ENCODE measurements at regions not wholly inside any gene's neighbourhood (a gene's known extent, or its start where the extent isn't known, plus 50 kb on each side); places are given as distances from the start of the nearest gene placed in this dataset.

DNA sequence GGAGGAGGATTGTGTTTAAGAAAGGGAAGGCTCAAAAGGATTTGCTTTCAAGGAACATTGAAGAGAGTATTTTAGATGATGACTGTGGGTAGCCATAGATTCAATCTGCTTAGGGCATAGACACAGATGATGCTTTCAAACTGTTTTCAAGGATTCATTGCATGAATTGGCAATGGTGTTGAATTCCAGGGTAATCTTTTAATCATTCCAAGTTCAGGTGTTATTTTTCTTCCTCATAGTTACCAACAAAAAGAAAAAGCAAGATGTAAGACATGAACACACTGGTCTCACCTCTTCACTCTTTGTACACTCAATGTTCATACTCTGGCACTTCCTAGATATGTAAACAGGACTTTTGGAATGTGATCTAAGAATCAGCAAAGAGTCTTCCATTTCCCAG lies 167.0 kb upstream of the RHOBTB1 start:
- CTCF ChIA-PET: no interaction called here
- TF ChIP-seq, protein P1, sequence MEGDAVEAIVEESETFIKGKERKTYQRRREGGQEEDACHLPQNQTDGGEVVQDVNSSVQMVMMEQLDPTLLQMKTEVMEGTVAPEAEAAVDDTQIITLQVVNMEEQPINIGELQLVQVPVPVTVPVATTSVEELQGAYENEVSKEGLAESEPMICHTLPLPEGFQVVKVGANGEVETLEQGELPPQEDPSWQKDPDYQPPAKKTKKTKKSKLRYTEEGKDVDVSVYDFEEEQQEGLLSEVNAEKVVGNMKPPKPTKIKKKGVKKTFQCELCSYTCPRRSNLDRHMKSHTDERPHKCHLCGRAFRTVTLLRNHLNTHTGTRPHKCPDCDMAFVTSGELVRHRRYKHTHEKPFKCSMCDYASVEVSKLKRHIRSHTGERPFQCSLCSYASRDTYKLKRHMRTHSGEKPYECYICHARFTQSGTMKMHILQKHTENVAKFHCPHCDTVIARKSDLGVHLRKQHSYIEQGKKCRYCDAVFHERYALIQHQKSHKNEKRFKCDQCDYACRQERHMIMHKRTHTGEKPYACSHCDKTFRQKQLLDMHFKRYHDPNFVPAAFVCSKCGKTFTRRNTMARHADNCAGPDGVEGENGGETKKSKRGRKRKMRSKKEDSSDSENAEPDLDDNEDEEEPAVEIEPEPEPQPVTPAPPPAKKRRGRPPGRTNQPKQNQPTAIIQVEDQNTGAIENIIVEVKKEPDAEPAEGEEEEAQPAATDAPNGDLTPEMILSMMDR (IDR thresholded peaks at IDR 0.05; ENCODE audit: insufficient read depth, low read length, missing control alignments): no peak
- DNase-seq (ENCODE audit: low read depth, low spot score): no peak
- POLR2A ChIA-PET: no interaction called here
- no peak overlapping the region for H3K4me3 ChIP-seq (ENCODE audit: low read depth, low read length)

DNA sequence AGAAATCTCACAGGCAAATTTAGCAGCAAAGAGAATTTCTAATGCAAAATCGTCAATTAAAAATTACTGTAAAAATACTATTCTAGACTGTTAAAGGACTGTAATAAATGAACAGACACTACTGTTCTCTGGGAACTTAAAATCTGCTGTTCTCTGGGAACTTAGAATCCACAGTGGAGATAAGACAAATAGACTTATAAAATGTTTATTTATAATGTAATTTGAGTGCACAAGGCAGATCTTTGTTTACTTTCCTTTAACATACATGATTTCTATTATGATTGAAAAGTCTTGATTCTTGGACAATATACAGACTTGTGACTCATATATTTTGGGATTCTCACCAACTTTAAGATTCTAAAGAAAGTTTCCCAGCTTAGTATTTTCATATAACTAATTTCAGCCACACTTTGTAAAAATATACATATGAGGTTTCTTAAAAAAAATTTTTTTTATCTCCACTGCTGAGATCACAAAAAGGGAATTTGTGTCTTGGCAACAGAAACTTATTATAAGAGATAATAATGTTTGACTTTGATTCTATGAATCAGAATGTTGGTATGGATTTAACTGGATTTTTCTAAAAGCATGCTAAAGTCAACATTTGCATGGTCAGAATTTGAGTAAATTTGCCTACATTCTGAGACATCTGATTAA lies 166.3 kb upstream of the RHOBTB1 start:
- peak; percentile 67 for DNase-seq (ENCODE audit: low read depth, low spot score)
- TF ChIP-seq, protein P1 (IDR thresholded peaks at IDR 0.05; ENCODE audit: insufficient read depth, low read length, missing control alignments): no peak

DNA sequence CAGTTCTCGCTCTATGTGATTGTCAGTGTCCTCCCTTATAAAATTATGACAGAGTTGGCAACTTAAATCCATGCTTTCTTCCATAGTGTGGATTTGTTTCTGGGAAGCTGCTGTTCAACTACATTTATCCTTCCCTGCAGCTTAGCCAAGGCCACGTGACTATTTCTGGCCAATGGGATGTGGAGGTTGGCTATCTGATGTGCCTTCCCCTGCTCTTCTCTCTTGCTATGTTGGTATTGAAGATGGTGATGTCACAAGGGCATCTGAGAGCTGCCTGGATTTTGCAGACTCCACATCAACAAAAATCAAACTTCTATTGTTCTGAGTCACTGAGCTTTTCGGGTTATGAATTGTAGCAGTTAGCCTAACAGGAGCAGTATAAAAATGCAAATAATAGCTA lies 164.9 kb upstream of the RHOBTB1 start:
- ChIA-PET CTCF (interaction anchor here (0.8 to 1.4 kb wide), 2 partner anchors 27 to 289 kb away, joined by 3 to 5 read pairs; no protein-coding TSS in a partner anchor), POLR2A (no interaction called here)
- no peak for DNase-seq (ENCODE audit: low read depth, low spot score)
- no peak overlapping the region for H3K4me3 ChIP-seq (ENCODE audit: low read depth, low read length)
- TF ChIP-seq, protein P1 (IDR thresholded peaks at IDR 0.05; ENCODE audit: insufficient read depth, low read length, missing control alignments): no peak

More for the DNA sequence above, 166.3 kb upstream of the RHOBTB1 start:
- ChIA-PET CTCF (no interaction called here), POLR2A (no interaction called here)
- no peak overlapping the region for H3K4me3 ChIP-seq (ENCODE audit: low read depth, low read length)

DNA sequence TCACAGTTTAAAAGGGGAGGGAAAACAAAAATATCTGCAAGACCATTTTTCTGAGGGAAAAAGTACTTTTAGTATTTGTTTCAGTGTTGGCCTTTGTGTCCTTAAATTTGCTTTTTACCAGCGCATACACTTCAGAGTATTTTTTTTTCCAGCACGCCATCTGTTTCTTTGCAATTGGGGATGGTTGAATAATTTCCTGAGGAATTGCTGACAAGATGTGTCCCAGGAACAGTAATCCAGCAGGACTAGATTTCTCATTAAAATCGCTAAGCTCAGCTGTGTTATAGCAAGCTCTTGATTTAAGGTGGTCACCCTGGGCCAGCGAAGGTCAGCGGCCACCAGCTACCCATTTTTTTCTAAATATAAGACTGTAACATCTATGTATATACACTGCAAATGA lies 156.9 kb upstream of the RHOBTB1 start:
- H3K4me3 ChIP-seq (ENCODE audit: low read depth, low read length): no peak overlapping the region
- no peak for DNase-seq (ENCODE audit: low read depth, low spot score)
- ChIA-PET POLR2A (no interaction called here), CTCF (no interaction called here)
- TF ChIP-seq, protein P1 (IDR thresholded peaks at IDR 0.05; ENCODE audit: insufficient read depth, low read length, missing control alignments): no peak

DNA sequence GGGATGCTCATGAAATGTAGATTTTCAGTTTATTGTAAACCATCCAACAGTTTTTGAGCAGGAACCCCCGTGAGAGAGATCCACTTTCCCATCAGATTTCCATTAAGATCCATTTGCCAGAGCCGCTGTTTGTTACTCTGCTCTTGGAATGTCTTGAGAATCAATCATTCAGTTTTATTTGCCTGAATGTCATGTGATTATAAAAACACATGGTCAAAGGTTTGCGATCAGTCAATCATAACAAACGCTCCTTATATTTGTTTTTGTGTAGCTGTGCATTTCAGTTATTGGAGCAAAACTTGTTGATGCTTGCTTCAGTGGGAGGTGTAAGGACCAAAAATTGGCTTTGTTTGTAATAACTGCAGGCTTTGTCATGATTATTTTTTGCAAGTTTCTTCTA lies 155.8 kb upstream of the RHOBTB1 start:
- ChIA-PET POLR2A (no interaction called here), CTCF (no interaction called here)
- TF ChIP-seq, protein P1 (IDR thresholded peaks at IDR 0.05; ENCODE audit: insufficient read depth, low read length, missing control alignments): no peak
- DNase-seq (ENCODE audit: low read depth, low spot score): no peak
- H3K4me3 ChIP-seq (ENCODE audit: low read depth, low read length): no peak overlapping the region

DNA sequence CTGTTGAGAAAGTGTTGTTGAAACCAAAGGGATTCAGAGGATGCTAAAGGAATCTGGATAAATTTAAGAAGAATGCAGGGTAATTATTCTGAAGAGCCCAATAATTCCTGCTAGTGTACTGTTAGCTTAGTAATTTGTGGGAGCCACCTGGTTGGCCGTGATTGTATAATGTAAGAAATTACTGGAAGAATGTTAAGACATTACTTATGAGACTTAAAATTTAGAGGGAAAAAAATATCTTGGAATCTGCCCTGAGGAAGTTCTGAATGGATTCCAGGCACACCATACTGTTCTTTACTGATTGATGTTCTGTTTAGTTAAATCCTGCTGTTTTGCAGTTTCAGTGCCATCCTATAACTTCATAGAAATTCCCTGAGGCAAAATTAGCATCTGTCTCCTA lies 155.0 kb upstream of the RHOBTB1 start:
- H3K4me3 ChIP-seq (ENCODE audit: low read depth, low read length): no peak overlapping the region
- DNase-seq (ENCODE audit: low read depth, low spot score): no peak
- TF ChIP-seq, protein P1 (IDR thresholded peaks at IDR 0.05; ENCODE audit: insufficient read depth, low read length, missing control alignments): no peak
- ChIA-PET POLR2A (no interaction called here), CTCF (no interaction called here)

Data from AG04449 (cell line).